K562 (cell line): ENCODE measurements at regions not wholly inside any gene's neighbourhood (a gene's known extent, or its start where the extent isn't known, plus 50 kb on each side); places are given as distances from the start of the nearest gene placed in this dataset.

ENCODE experiments used
- ATAC-seq: fragments of 200-7000 bp; cut with Tn5 transposase; 3 replicates; pipeline ENCODE4 v1.9.1; 2020; ENCODE audit warnings: moderate library complexity
- BruUV-seq: library from RNA; stranded (reverse); fragments of 400-500 nt; replicated peaks from 2 replicates; lab custom pipeline; 2021; lab: Mats Ljungman, UMichigan
- CTCF ChIA-PET: fragments of 300-600 bp; formaldehyde crosslinking; extraction: SDS; loops from one replicate; lab custom pipeline; 2021; ENCODE audit warnings: low intra/inter-chr PET ratio; lab: Yijun Ruan, JAX
- POLR2A ChIA-PET: fragments of 300-600, 350-650 bp; sonication (Branson Sonifier 250); formaldehyde crosslinking; extraction: SDS; loops from one replicate; lab custom pipeline; 2021; ENCODE audit warnings: antibody characterized with exemption, inconsistent platforms; lab: Yijun Ruan, JAX
- DNase-seq, 4 experiments: peaks; one replicate each; pipeline versions ENCODE4 v3.0.0 to v3.0.0-alpha.2; 2011 to 2018; ENCODE audit warnings: low spot score in 3 of 4, mixed read lengths in 3 of 4; ENCODE audit errors: extremely low read depth in 1 of 4
- FAIRE-seq: peaks from 2 replicates; lab custom pipeline; 2011; peaks lifted over from hg19 to GRCh38; lab: Jason Lieb, UNC
- H2AFZ ChIP-seq: 2 replicates; pipeline ENCODE4 v1.6.0; 2011; ENCODE audit warnings: low read depth, low read length, control low read depth, inconsistent platforms
- H3K27ac ChIP-seq: fragments of 200-600 bp; 3 replicates; pipeline ENCODE4 v1.8.0; 2011; ENCODE audit warnings: low read depth, mild to moderate bottlenecking, control low read depth, inconsistent platforms, low read length, moderate library complexity, mixed read lengths; ENCODE audit errors: extremely low read depth
- H3K27me3 ChIP-seq, 2 experiments: fragments of 300-600 bp in 1 of 2; 2 replicates in 1 of 2; 3 replicates in 1 of 2; pipeline versions ENCODE4 v1.6.0 to v1.8.0; 2011; ENCODE audit warnings: inconsistent platforms in 2 of 2, low read length in 2 of 2, mild to moderate bottlenecking in 1 of 2, mixed read lengths in 1 of 2, moderate library complexity in 1 of 2; ENCODE audit not compliant: control insufficient read depth in 2 of 2, insufficient read depth in 2 of 2
- H3K36me3 ChIP-seq: fragments of 300-600 bp; 3 replicates; pipeline ENCODE4 v1.8.0; 2011; ENCODE audit warnings: mild to moderate bottlenecking, low read length, inconsistent platforms; ENCODE audit not compliant: control insufficient read depth, insufficient read depth
- H3K4me1 ChIP-seq, 2 experiments: fragments of 200-600 bp in 1 of 2; replicated peaks in 1 of 2; 2 replicates in 1 of 2; 3 replicates in 1 of 2; pipeline versions ENCODE4 v1.5.1 to v1.8.0; 2011; ENCODE audit warnings: inconsistent platforms in 2 of 2, low read length in 2 of 2, mild to moderate bottlenecking in 1 of 2, mixed read lengths in 1 of 2, moderate library complexity in 1 of 2; ENCODE audit not compliant: control insufficient read depth in 2 of 2, insufficient read depth in 2 of 2
- H3K4me2 ChIP-seq: 2 replicates; pipeline ENCODE4 v1.6.1; 2011; ENCODE audit warnings: low read length, control low read depth, inconsistent platforms, mixed read lengths; ENCODE audit not compliant: insufficient read depth
- H3K4me3 ChIP-seq: fragments of 200-600 bp; sonication (generic), shearing (Covaris generic); 2 replicates; pipeline ENCODE4 v1.5.1; 2016; ENCODE audit warnings: control low read depth, inconsistent platforms
- H3K79me2 ChIP-seq: fragments of 200-600 bp; 3 replicates; pipeline ENCODE4 v1.8.0; 2011; ENCODE audit warnings: low read length, inconsistent platforms; ENCODE audit not compliant: control insufficient read depth, insufficient read depth
- H3K9ac ChIP-seq, 2 experiments: 2 replicates each; pipeline versions ENCODE4 v1.6.0 to v1.6.1; 2011; ENCODE audit warnings: low read depth in 2 of 2, low read length in 2 of 2, control low read depth in 1 of 2, inconsistent platforms in 1 of 2, mild to moderate bottlenecking in 1 of 2, mixed read lengths in 1 of 2; ENCODE audit not compliant: insufficient read depth in 1 of 2
- H3K9me1 ChIP-seq: one replicate; pipeline ENCODE4 v1.6.0; 2011; ENCODE audit warnings: inconsistent platforms, mild to moderate bottlenecking, low read length, moderate library complexity; ENCODE audit not compliant: control insufficient read depth, insufficient read depth
- H3K9me3 ChIP-seq: replicated peaks from 2 replicates; pipeline ENCODE4 v1.5.1; 2011; ENCODE audit warnings: low read depth, low read length, inconsistent platforms; ENCODE audit not compliant: control insufficient read depth, insufficient read depth
- H4K20me1 ChIP-seq: replicated peaks from 2 replicates; pipeline ENCODE4 v1.6.1; 2011; ENCODE audit warnings: low read length, inconsistent platforms, mixed read lengths; ENCODE audit not compliant: control insufficient read depth, insufficient read depth
- CEBPG ChIP-seq, 3 experiments: fragments of 200-800 bp in 1 of 3; sonication (Bioruptor generic) in 1 of 3; sonication (generic) in 1 of 3; formaldehyde crosslinking in 1 of 3; IDR thresholded peaks in 2 of 3; conservative IDR thresholded peaks in 1 of 3; 2 replicates each; pipeline versions ENCODE4 v1.6.1 to v1.8.0; 2016 to 2022; ENCODE audit warnings: missing compliant biosample characterization in 2 of 3, missing genetic modification characterization in 2 of 3, mild to moderate bottlenecking in 1 of 3, missing genetic modification reagents in 1 of 3
- CHCHD3 ChIP-seq: fragments of 250-450 bp; sonication (Bioruptor Pico); IDR thresholded peaks from 2 replicates; pipeline ENCODE4 v2.1.2; 2022; ENCODE audit warnings: mild to moderate bottlenecking
- ERF ChIP-seq: fragments of 450-650 bp; formaldehyde crosslinking; IDR thresholded peaks from 2 replicates; pipeline ENCODE4 v1.4.0; 2020; ENCODE audit warnings: mild to moderate bottlenecking, mixed read lengths
- FIP1L1 ChIP-seq: fragments of 200-400 bp; formaldehyde crosslinking; IDR thresholded peaks from 2 replicates; pipeline ENCODE4 v1.6.1; 2018; ENCODE audit warnings: mild to moderate bottlenecking, low read depth, low read length; ENCODE audit not compliant: poor library complexity, severe bottlenecking
- KAT7 ChIP-seq: sonication (generic); formaldehyde crosslinking; IDR thresholded peaks from 2 replicates; pipeline ENCODE4 v1.8.0; 2022; ENCODE audit warnings: missing genetic modification reagents, mild to moderate bottlenecking, borderline replicate concordance
- MCM7 ChIP-seq, 2 experiments: fragments of 450-650 bp; IDR thresholded peaks; 2 replicates each; pipeline ENCODE4 v1.6.1; 2016 to 2018
- ZNF347 ChIP-seq: fragments of 450-650 bp; formaldehyde crosslinking; IDR thresholded peaks from 2 replicates; pipeline ENCODE4 v1.4.0; 2020; ENCODE audit warnings: low read depth, mild to moderate bottlenecking, moderate library complexity
- ZNF561 ChIP-seq: fragments of 450-650 bp; formaldehyde crosslinking; conservative IDR thresholded peaks from 2 replicates; pipeline ENCODE4 v1.4.0; 2020; ENCODE audit warnings: mild to moderate bottlenecking, moderate library complexity
- ZNF699 ChIP-seq: fragments of 250-450 bp; sonication (Bioruptor Pico); IDR thresholded peaks from 2 replicates; pipeline ENCODE4 v1.8.0; 2021; ENCODE audit warnings: mild to moderate bottlenecking, moderate library complexity; ENCODE audit not compliant: insufficient replicate concordance
- ZNF830 ChIP-seq: fragments of 250-450 bp; sonication (Bioruptor Pico); IDR thresholded peaks from 2 replicates; pipeline ENCODE4 v1.5.0; 2021; ENCODE audit warnings: mild to moderate bottlenecking
- WGBS: fragments of 100-300 bp; shearing (Covaris generic); methylation state at CpG from one replicate; pipeline ENCODE4 v1.1.6; 2016; ENCODE audit warnings: low coverage, mixed read lengths; ENCODE audit not compliant: insufficient coverage; ENCODE audit errors: missing lambda C conversion rate; 5-methylcytosine and 5-hydroxymethylcytosine counted together
- in situ Hi-C: fragments of 300-500 bp; cut with MboI; formaldehyde crosslinking; loops from 4 replicates; pipeline ENCODE4 v1.15.0; 2018; ENCODE audit warnings: inconsistent platforms, mixed read lengths
- intact Hi-C: fragments of 100-400 bp; cut with micrococcal nuclease; formaldehyde crosslinking; loops from 2 replicates; pipeline ENCODE4 v1.14.2; 2022

DNA sequence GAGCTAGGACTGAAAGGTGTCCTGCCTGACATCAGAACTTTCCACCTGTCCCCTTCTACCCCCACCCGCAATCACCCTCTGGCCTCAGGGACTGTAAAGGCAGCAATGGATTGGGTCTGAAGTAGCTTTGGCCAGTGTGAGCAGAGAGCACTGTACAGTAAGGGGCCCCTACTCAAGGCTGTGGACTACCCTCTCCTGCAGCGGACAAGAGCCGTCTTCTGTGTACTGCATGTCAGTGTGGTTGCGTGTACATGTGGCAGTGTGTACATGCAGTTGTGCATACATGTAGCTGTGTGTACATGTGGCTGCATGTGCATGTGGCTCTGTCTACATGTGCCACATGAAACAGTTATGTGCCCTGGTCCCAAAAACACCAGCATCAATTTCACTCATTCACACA, 205.9 kb upstream of the LINGO1 start:
- no peaks in the 10 kb centered on the region for H3K9me3 ChIP-seq
- ATAC-seq (peak; percentile 62; the same call in 2 of the 3 replicates), DNase-seq (no peak), FAIRE-seq (no peak)
- no peak overlapping the region for H2AFZ ChIP-seq
- H3K27me3 ChIP-seq, result peaks cover 34 to 69% of the 10 kb centered on the region in 2 experiments
- H3K4me1 ChIP-seq, result no peaks in the 10 kb centered on the region
- no peaks in the 10 kb centered on the region for H3K79me2 ChIP-seq
- H3K9ac ChIP-seq, result no peak overlapping the region
- H3K4me3 ChIP-seq, result no peak overlapping the region
- 2% methylated on average over 4 of the region's 4 CpGs for WGBS
- no peaks in the 10 kb centered on the region for H3K36me3 ChIP-seq
- no peak overlapping the region for H3K27ac ChIP-seq
- no peak overlapping the region for H3K4me2 ChIP-seq
- TF ChIP-seq ERF (CRISPR knock-in tag) (no peak), KAT7 (CRISPR knock-in tag) (no peak), ZNF830 (CRISPR knock-in tag) (no peak), ZNF699 (CRISPR knock-in tag) (no peak), CEBPG (CRISPR knock-in tag; IDR thresholded peaks at IDR 0.05) (no peak), CEBPG (tag; conservative IDR thresholded peaks at IDR 0.05 in 1 of 2, IDR thresholded peaks at IDR 0.05 in 1 of 2) (no peak), FIP1L1 (no peak), CHCHD3 (CRISPR knock-in tag) (no peak), MCM7 (IDR thresholded peaks at IDR 0.05) (no peak), ZNF561 (CRISPR knock-in tag) (no peak), ZNF347 (CRISPR knock-in tag) (no peak)
- in situ Hi-C loops (no loop called here), intact Hi-C loops (no loop called here)
- POLR2A ChIA-PET, result no interaction called here
- no TSS peak for BruUV-seq
- CTCF ChIA-PET, result no interaction called here
- H4K20me1 ChIP-seq, result peaks cover 17% of the 10 kb centered on the region
- H3K9me1 ChIP-seq, result no peaks in the 10 kb centered on the region
